GM18507 (cell line): ENCODE measurements at regions not wholly inside any gene's neighbourhood (a gene's known extent, or its start where the extent isn't known, plus 50 kb on each side); places are given as distances from the start of the nearest gene placed in this dataset.

Experiments
- DNase-seq: peaks from one replicate; pipeline ENCODE4 v3.0.0; 2011; ENCODE audit warnings: low read depth; ENCODE audit not compliant: insufficient read length; ENCODE audit errors: extremely low spot score
- FAIRE-seq: peaks from 2 replicates; lab custom pipeline; 2011; peaks lifted over from hg19 to GRCh38; lab: Jason Lieb, UNC

- FAIRE-seq: no peak
- DNase-seq: no peak
Observed at GRCh38 chr12:87155621-87156020, 873.6 kb downstream of the C12orf50 start.

- FAIRE-seq: no peak
- no peak for DNase-seq
Observed at GRCh38 chr12:87152841-87153528, 876.2 kb downstream of the C12orf50 start.

- FAIRE-seq: no peak
- no peak for DNase-seq
Observed at GRCh38 chr12:87152075-87152474, 877.1 kb downstream of the C12orf50 start.

- DNase-seq (no peak), FAIRE-seq (peak; percentile 47)
Observed at GRCh38 chr12:87150969-87151662, 878.1 kb downstream of the C12orf50 start.

- FAIRE-seq: no peak
- no peak for DNase-seq
Observed at GRCh38 chr12:87142342-87142741, 886.2 kb upstream of the MGAT4C start.

GRCh38 chr12:87141091-87141490 lies 884.9 kb upstream of the MGAT4C start:
- FAIRE-seq (no peak), DNase-seq (no peak)

GRCh38 chr12:87140262-87140661 lies 884.1 kb upstream of the MGAT4C start:
- DNase-seq: no peak
- FAIRE-seq: no peak

- FAIRE-seq: no peak
Observed at GRCh38 chr12:87137220-87137619, 881.0 kb upstream of the MGAT4C start.

GRCh38 chr12:87136330-87136976 lies 880.3 kb upstream of the MGAT4C start:
- FAIRE-seq (no peak), DNase-seq (no peak)

More at GRCh38 chr12:87137220-87137619, 881.0 kb upstream of the MGAT4C start:
- DNase-seq: no peak

GRCh38 chr12:87127272-87127671 lies 871.1 kb upstream of the MGAT4C start:
- DNase-seq (no peak), FAIRE-seq (no peak)

- no peak for DNase-seq
- FAIRE-seq: no peak
Observed at GRCh38 chr12:87121896-87122295, 865.7 kb upstream of the MGAT4C start.

- no peak for DNase-seq
- no peak for FAIRE-seq
Observed at GRCh38 chr12:87120440-87120839, 864.2 kb upstream of the MGAT4C start.

- DNase-seq: no peak
- no peak for FAIRE-seq
Observed at GRCh38 chr12:87119713-87120112, 863.5 kb upstream of the MGAT4C start.

GRCh38 chr12:87117526-87117925 lies 861.3 kb upstream of the MGAT4C start:
- no peak for FAIRE-seq
- no peak for DNase-seq

GRCh38 chr12:87116780-87117179 lies 860.6 kb upstream of the MGAT4C start:
- no peak for DNase-seq
- no peak for FAIRE-seq

- DNase-seq (no peak), FAIRE-seq (no peak)
Observed at GRCh38 chr12:87112571-87113345, 856.6 kb upstream of the MGAT4C start.

- FAIRE-seq (no peak), DNase-seq (no peak)
Observed at GRCh38 chr12:87107766-87108165, 851.6 kb upstream of the MGAT4C start.

- FAIRE-seq (no peak), DNase-seq (no peak)
Observed at GRCh38 chr12:87107270-87107669, 851.1 kb upstream of the MGAT4C start.

GRCh38 chr12:87096082-87096585 lies 839.9 kb upstream of the MGAT4C start:
- no peak for FAIRE-seq
- DNase-seq: no peak

GRCh38 chr12:87094356-87094755 lies 838.2 kb upstream of the MGAT4C start:
- DNase-seq (no peak), FAIRE-seq (no peak)
